SK-N-SH treated with all-trans-retinoic acid at 6 μM for 48 hours (cell line): ENCODE measurements at regions not wholly inside any gene's neighbourhood (a gene's known extent, or its start where the extent isn't known, plus 50 kb on each side); places are given as distances from the start of the nearest gene placed in this dataset.

Experiments
- ISL1 ChIP-seq: fragments of 250-450 bp; sonication (Bioruptor Pico); IDR thresholded peaks from 2 replicates; pipeline ENCODE4 v2.1.2; 2022; ENCODE audit warnings: mild to moderate bottlenecking, moderate library complexity
- ZNF8 ChIP-seq: fragments of 450-650 bp; formaldehyde crosslinking; IDR thresholded peaks from 2 replicates; pipeline ENCODE4 v1.5.0; 2020; ENCODE audit warnings: mild to moderate bottlenecking, moderate library complexity
- TF ChIP-seq, protein P1 (sequence below): fragments of 250-450 bp; sonication (Bioruptor Pico); IDR thresholded peaks from 2 replicates; pipeline ENCODE4 v1.8.0; 2020; ENCODE audit warnings: mild to moderate bottlenecking, moderate library complexity, borderline replicate concordance

DNA sequence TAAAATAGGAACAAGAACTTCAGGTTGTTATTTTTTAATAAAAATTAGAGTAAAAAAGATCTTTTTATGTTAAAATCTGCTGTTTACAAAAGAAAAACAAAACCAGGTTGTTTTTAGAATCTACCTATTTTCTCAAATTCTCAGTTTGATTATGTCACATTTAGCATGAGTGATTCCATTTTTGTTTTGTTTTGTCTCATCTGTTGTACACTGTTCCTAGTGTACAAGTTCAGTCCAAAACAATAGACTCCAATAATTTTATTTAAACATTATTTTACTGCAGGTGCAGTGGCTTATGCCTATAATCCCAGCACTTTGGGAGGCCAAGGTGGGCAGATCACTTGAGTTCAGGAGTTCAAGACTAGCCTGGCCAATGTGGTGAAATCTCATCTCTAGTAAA, 2142.7 kb downstream of the TP53TG3F start:
- TF ChIP-seq ISL1 (CRISPR knock-in tag): no peak
- TF ChIP-seq, protein P1, sequence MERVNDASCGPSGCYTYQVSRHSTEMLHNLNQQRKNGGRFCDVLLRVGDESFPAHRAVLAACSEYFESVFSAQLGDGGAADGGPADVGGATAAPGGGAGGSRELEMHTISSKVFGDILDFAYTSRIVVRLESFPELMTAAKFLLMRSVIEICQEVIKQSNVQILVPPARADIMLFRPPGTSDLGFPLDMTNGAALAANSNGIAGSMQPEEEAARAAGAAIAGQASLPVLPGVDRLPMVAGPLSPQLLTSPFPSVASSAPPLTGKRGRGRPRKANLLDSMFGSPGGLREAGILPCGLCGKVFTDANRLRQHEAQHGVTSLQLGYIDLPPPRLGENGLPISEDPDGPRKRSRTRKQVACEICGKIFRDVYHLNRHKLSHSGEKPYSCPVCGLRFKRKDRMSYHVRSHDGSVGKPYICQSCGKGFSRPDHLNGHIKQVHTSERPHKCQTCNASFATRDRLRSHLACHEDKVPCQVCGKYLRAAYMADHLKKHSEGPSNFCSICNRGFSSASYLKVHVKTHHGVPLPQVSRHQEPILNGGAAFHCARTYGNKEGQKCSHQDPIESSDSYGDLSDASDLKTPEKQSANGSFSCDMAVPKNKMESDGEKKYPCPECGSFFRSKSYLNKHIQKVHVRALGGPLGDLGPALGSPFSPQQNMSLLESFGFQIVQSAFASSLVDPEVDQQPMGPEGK (CRISPR knock-in tag): no peak
- TF ChIP-seq ZNF8 (CRISPR knock-in tag): no peak
